ENCODE measurements at regions not wholly inside any gene's neighbourhood (a gene's known extent, or its start where the extent isn't known, plus 50 kb on each side); places are given as distances from the start of the nearest gene placed in this dataset.

DNA sequence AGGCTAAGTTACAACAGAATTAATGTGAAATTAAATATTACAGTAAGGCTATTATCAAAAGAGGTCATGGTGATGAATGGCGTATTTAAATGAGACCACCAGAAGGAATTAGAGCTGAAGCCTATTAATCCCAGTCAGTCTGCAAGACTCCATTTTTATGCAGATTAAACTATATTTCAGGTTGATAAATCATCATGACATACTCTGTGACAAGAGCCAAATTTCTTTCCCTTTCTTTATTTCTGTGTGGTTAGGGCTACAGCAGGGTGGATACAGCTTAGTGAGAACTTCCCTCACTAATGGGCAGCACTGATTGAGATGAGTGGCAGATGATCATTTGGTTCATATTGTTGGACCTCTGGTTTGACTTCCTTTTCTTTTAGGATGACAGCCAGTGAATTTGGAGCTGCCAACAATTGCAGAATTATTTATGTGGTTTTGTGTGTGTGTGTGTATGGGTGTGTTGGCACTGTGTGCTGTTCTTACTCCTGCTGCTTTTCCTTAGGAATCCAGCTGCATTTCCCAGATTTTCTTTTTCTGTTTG lies 481.3 kb downstream of the PIK3C3 start:
- Histone ChIP-seq H3K9me3 (no peaks in the 10 kb centered on the region), H3K4me1 (peaks cover 0 to 10% (median 0%) of the 10 kb centered on the region in 12 donors), H3K36me3 (no peaks in the 10 kb centered on the region), H3K4me3 (no peak overlapping the region), H3K27me3 (no peaks in the 10 kb centered on the region), H3K27ac (no peak overlapping the region)
- DNase-seq (no peak), ATAC-seq (no peak)
- 92 to 100% (median 97%) methylated on average over 1 of the region's 1 CpG for WGBS, 4 donors
- no peak for TF ChIP-seq POLR2A (IDR thresholded peaks at IDR 0.05)
- TF ChIP-seq, protein P1, sequence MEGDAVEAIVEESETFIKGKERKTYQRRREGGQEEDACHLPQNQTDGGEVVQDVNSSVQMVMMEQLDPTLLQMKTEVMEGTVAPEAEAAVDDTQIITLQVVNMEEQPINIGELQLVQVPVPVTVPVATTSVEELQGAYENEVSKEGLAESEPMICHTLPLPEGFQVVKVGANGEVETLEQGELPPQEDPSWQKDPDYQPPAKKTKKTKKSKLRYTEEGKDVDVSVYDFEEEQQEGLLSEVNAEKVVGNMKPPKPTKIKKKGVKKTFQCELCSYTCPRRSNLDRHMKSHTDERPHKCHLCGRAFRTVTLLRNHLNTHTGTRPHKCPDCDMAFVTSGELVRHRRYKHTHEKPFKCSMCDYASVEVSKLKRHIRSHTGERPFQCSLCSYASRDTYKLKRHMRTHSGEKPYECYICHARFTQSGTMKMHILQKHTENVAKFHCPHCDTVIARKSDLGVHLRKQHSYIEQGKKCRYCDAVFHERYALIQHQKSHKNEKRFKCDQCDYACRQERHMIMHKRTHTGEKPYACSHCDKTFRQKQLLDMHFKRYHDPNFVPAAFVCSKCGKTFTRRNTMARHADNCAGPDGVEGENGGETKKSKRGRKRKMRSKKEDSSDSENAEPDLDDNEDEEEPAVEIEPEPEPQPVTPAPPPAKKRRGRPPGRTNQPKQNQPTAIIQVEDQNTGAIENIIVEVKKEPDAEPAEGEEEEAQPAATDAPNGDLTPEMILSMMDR (IDR thresholded peaks at IDR 0.05) = no peak
- intact Hi-C loops (cut with DNase I) = no loop called here

DNA sequence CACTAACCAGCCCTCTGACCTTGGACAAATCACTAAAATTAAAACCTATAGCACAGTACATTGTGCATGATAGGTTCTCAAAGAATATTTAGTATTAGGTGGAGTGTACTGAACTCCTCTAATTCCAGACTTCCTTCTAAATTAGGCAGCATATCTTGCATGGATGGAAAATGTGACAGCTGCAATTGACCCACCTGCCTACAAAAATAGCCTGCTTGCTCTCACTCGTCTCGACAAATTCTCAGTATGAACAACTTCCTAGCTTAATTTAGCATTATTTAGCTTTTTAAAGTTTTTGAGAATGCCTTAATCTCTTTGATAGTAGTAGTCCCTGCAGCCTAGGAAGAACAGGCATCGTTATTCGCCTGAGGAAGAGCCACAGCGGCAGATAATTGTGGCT lies 482.0 kb downstream of the PIK3C3 start:
- no peaks in the 10 kb centered on the region for H3K27me3 ChIP-seq
- intact Hi-C loops (cut with DNase I) = no loop called here
- H3K9me3 ChIP-seq = no peaks in the 10 kb centered on the region
- H3K4me1 ChIP-seq = peaks cover 0 to 10% (median 0%) of the 10 kb centered on the region in 12 donors
- no peaks in the 10 kb centered on the region for H3K36me3 ChIP-seq
- H3K27ac ChIP-seq = no peak overlapping the region
- ATAC-seq = no peak
- 56 to 64% (median 61%) methylated on average over 5 of the region's 5 CpGs for WGBS, 4 donors
- H3K4me3 ChIP-seq = no peak overlapping the region
- TF ChIP-seq POLR2A (IDR thresholded peaks at IDR 0.05) = no peak
- TF ChIP-seq, protein P1 (IDR thresholded peaks at IDR 0.05) = no peak
- DNase-seq = no peak

- ATAC-seq (peak; percentile 31 to 37 (median 34)), DNase-seq (peak; percentile 23 to 58 (median 47))
- intact Hi-C loops (cut with DNase I) = no loop called here
- H3K4me1 ChIP-seq = peaks cover 0 to 10% (median 0%) of the 10 kb centered on the region in 12 donors
- no peak overlapping the region for H3K4me3 ChIP-seq
- 54 to 91% (median 69%) methylated on average over 2 of the region's 2 CpGs for WGBS, 4 donors
- H3K27me3 ChIP-seq = no peaks in the 10 kb centered on the region
- H3K9me3 ChIP-seq = no peaks in the 10 kb centered on the region
- TF ChIP-seq POLR2A (IDR thresholded peaks at IDR 0.05) = no peak
- TF ChIP-seq, protein P1 (IDR thresholded peaks at IDR 0.05) = no peak
- no peaks in the 10 kb centered on the region for H3K36me3 ChIP-seq
- no peak overlapping the region for H3K27ac ChIP-seq
Observed at GRCh38 chr18:42437646-42438045, 482.6 kb downstream of the PIK3C3 start.

- H3K9me3 ChIP-seq = peaks cover 0 to 11% (median 4%) of the 10 kb centered on the region in 12 donors
- no peak for DNase-seq
- H3K36me3 ChIP-seq = no peaks in the 10 kb centered on the region
- H3K4me3 ChIP-seq = no peak overlapping the region
- no peak overlapping the region for H3K27ac ChIP-seq
- intact Hi-C loops (cut with DNase I) = no loop called here
- TF ChIP-seq, protein P1 (IDR thresholded peaks at IDR 0.05) = no peak
- no peak for TF ChIP-seq POLR2A (IDR thresholded peaks at IDR 0.05)
- H3K4me1 ChIP-seq = peaks cover 0 to 6% (median 0%) of the 10 kb centered on the region in 12 donors
- ATAC-seq = no peak
- 61 to 65% (median 62%) methylated on average over 3 of the region's 3 CpGs for WGBS, 4 donors
- H3K27me3 ChIP-seq = no peaks in the 10 kb centered on the region
Observed at GRCh38 chr18:42442656-42443055, 487.6 kb downstream of the PIK3C3 start.

Data from heart left ventricle (tissue), 16 donors.